Thoracic aorta (tissue), 2 donors: ENCODE measurements at regions not wholly inside any gene's neighbourhood (a gene's known extent, or its start where the extent isn't known, plus 50 kb on each side); places are given as distances from the start of the nearest gene placed in this dataset.

Source experiments
- ATAC-seq: fragments of 150-250 bp; one replicate; pipeline ENCODE4 v1.8.0; 2017; ENCODE audit warnings: low read depth; ENCODE audit not compliant: insufficient number of reproducible peaks, low FRiP score
- DNase-seq: peaks from one replicate; pipeline ENCODE4 v3.0.0-alpha.2; 2020; ENCODE audit warnings: low spot score
- H3K27ac ChIP-seq, 2 donors: fragments of 200-600 bp; sonication (generic); 1 replicate in 1 of 2; 2 replicates in 1 of 2; pipeline ENCODE4 v1.5.1; 2016; ENCODE audit warnings: mild to moderate bottlenecking in 2 of 2, moderate library complexity in 2 of 2
- H3K27me3 ChIP-seq: fragments of 200-600 bp; sonication (generic); replicated peaks from 2 replicates; pipeline ENCODE4 v1.6.0; 2016; ENCODE audit warnings: mild to moderate bottlenecking; ENCODE audit not compliant: insufficient read depth
- H3K36me3 ChIP-seq: fragments of 200-600 bp; sonication (generic); one replicate; pipeline ENCODE4 v1.5.1; 2016
- H3K4me1 ChIP-seq, 2 donors: fragments of 200-600 bp; sonication (generic); 1 replicate in 1 of 2; 2 replicates in 1 of 2; pipeline versions ENCODE4 v1.5.1 to v1.6.0; 2016; ENCODE audit warnings: low read depth in 2 of 2, mild to moderate bottlenecking in 1 of 2; ENCODE audit not compliant: control insufficient read depth in 1 of 2
- H3K4me3 ChIP-seq: fragments of 200-600 bp; sonication (generic); 2 replicates; pipeline ENCODE4 v1.5.1; 2016; ENCODE audit warnings: mild to moderate bottlenecking
- H3K9me3 ChIP-seq: fragments of 200-600 bp; sonication (generic); 2 replicates; pipeline ENCODE4 v1.5.1; 2016
- CTCF ChIP-seq: fragments of 200-600 bp; sonication (generic); IDR thresholded peaks from one replicate; pipeline ENCODE4 v1.5.1; 2019; ENCODE audit warnings: antibody characterized with exemption

- H3K4me3 ChIP-seq, result no peak overlapping the region
- H3K27me3 ChIP-seq, result no peaks in the 10 kb centered on the region
- no peak overlapping the region for H3K27ac ChIP-seq
- no peak for ATAC-seq
- TF ChIP-seq CTCF, result no peak
- H3K9me3 ChIP-seq, result no peaks in the 10 kb centered on the region
- no peak for DNase-seq
- no peaks in the 10 kb centered on the region for H3K36me3 ChIP-seq
- H3K4me1 ChIP-seq, result peaks cover 0 to 4% of the 10 kb centered on the region in 2 donors
Observed at GRCh38 chr10:9018195-9019173, 964.0 kb downstream of the GATA3 start.

DNA sequence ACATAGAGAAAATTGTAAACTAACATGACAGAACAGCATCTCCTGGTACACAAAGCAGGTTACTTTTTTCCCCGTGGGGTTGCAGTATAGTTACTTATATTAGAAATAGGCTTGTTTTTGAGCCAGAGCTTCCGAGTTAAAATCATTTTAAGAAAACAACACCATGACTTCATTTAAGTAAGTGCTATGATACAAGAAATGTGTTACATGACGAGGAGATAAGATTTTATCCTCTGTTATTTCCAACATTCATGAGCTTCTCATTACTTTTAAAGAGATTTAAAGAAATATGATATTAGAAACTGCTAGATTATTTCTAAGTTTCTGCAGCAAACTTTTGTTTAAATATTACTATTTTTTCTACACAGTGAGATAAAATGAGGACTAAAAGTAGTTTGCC, 968.7 kb downstream of the GATA3 start:
- Histone ChIP-seq H3K4me3 (no peak overlapping the region), H3K36me3 (no peaks in the 10 kb centered on the region), H3K4me1 (no peaks in the 10 kb centered on the region), H3K27ac (no peak overlapping the region), H3K27me3 (no peaks in the 10 kb centered on the region), H3K9me3 (no peaks in the 10 kb centered on the region)
- ATAC-seq (no peak), DNase-seq (no peak)
- TF ChIP-seq CTCF, result no peak

GRCh38 chr10:9024210-9024609, 969.7 kb downstream of the GATA3 start:
- no peak for TF ChIP-seq CTCF
- H3K27me3 ChIP-seq, result no peaks in the 10 kb centered on the region
- no peak for DNase-seq
- no peaks in the 10 kb centered on the region for H3K9me3 ChIP-seq
- no peaks in the 10 kb centered on the region for H3K4me1 ChIP-seq
- no peaks in the 10 kb centered on the region for H3K36me3 ChIP-seq
- H3K27ac ChIP-seq, result no peak overlapping the region
- no peak overlapping the region for H3K4me3 ChIP-seq
- ATAC-seq, result no peak

DNA sequence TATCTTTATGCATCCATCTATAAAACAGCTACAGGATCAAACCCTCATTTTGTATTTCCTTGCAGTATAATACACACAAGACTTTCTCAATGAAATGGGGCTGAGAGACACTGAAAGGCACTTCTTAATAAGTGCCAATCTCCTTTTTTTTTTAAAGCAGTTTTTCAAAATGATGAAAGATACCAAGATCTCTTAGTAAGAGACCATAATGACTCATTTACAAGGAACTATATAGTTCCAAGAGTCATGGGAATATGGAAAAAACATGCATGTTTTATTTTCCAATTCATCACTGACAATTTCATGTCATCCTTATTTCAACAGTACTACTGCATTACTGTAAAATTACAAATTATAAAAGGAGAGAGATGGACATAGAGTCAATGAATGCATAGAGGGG, 973.7 kb downstream of the GATA3 start:
- Histone ChIP-seq H3K9me3 (no peaks in the 10 kb centered on the region), H3K36me3 (no peaks in the 10 kb centered on the region), H3K4me1 (no peaks in the 10 kb centered on the region), H3K27ac (no peak overlapping the region), H3K4me3 (no peak overlapping the region), H3K27me3 (no peaks in the 10 kb centered on the region)
- TF ChIP-seq CTCF, result no peak
- DNase-seq (no peak), ATAC-seq (no peak)

GRCh38 chr10:9035355-9035754, 980.9 kb downstream of the GATA3 start:
- H3K27ac ChIP-seq, result no peak overlapping the region
- H3K36me3 ChIP-seq, result no peaks in the 10 kb centered on the region
- ATAC-seq (no peak), DNase-seq (no peak)
- no peak overlapping the region for H3K4me3 ChIP-seq
- H3K9me3 ChIP-seq, result peaks cover 6% of the 10 kb centered on the region
- no peaks in the 10 kb centered on the region for H3K27me3 ChIP-seq
- H3K4me1 ChIP-seq, result no peaks in the 10 kb centered on the region
- no peak for TF ChIP-seq CTCF
